Left lung (tissue), 4 donors: ENCODE measurements at regions not wholly inside any gene's neighbourhood (a gene's known extent, or its start where the extent isn't known, plus 50 kb on each side); places are given as distances from the start of the nearest gene placed in this dataset.

Source experiments
- ATAC-seq: fragments of 200-7000 bp; cut with Tn5 transposase; one replicate; pipeline ENCODE4 v1.9.1; 2020; ENCODE audit warnings: moderate library complexity
- DNase-seq, 4 donors: peaks; one replicate each; pipeline ENCODE4 v3.0.0-alpha.2; 2013 to 2020
- H3K27ac ChIP-seq, 2 donors: fragments of 200-600 bp; sonication (generic) in 1 of 2; one replicate each; pipeline versions ENCODE4 v1.5.0 to v1.8.0; 2020 to 2021
- H3K27me3 ChIP-seq, 2 donors: fragments of 200-600 bp; sonication (generic) in 1 of 2; one replicate each; pipeline versions ENCODE4 v1.5.0 to v1.8.0; 2020 to 2021
- H3K36me3 ChIP-seq, 2 donors: fragments of 200-600 bp; sonication (generic) in 1 of 2; one replicate each; pipeline versions ENCODE4 v1.5.0 to v1.8.0; 2020 to 2021
- H3K4me1 ChIP-seq, 2 donors: fragments of 200-600 bp; one replicate each; pipeline ENCODE4 v1.8.0; 2021
- H3K4me3 ChIP-seq, 2 donors: fragments of 200-600 bp; sonication (generic) in 1 of 2; one replicate each; pipeline versions ENCODE4 v1.5.0 to v1.8.0; 2020 to 2021; ENCODE audit warnings: mild to moderate bottlenecking in 1 of 2
- H3K9me3 ChIP-seq, 2 donors: fragments of 200-600 bp; sonication (generic) in 1 of 2; one replicate each; pipeline versions ENCODE4 v1.5.0 to v1.8.0; 2020 to 2021
- CTCF ChIP-seq, 2 donors: fragments of 200-600 bp; sonication (generic) in 1 of 2; IDR thresholded peaks; one replicate each; pipeline versions ENCODE4 v1.5.0 to v1.8.0; 2021; ENCODE audit warnings: antibody characterized with exemption in 2 of 2
- intact Hi-C, 2 donors: fragments of 100-400 bp; cut with DNase I; formaldehyde crosslinking; loops; one replicate each; pipeline versions ENCODE4 v1.11.2 to v1.14.2; 2022
- donor health status: DM: no; HTN: yes; CAD: no.
- donor health status: DM: no; HTN: no; CAD: no.

- Histone ChIP-seq H3K4me1 (no peaks in the 10 kb centered on the region), H3K36me3 (no peaks in the 10 kb centered on the region), H3K27ac (no peak overlapping the region), H3K9me3 (peaks cover 0 to 2% of the 10 kb centered on the region in 2 donors), H3K4me3 (no peak overlapping the region), H3K27me3 (no peaks in the 10 kb centered on the region)
- no peak for TF ChIP-seq CTCF (IDR thresholded peaks at IDR 0.05)
- ATAC-seq (no peak), DNase-seq (no peak)
- intact Hi-C loops = no loop called here
These were observed 546.2 kb downstream of the SLITRK5 start for GRCh38 chr13:88217372-88217771.

- no peak for ATAC-seq
- Histone ChIP-seq H3K4me1 (no peaks in the 10 kb centered on the region), H3K27me3 (no peaks in the 10 kb centered on the region), H3K9me3 (peaks cover 0 to 2% of the 10 kb centered on the region in 2 donors), H3K36me3 (no peaks in the 10 kb centered on the region), H3K4me3 (no peak overlapping the region), H3K27ac (no peak overlapping the region)
- TF ChIP-seq CTCF (IDR thresholded peaks at IDR 0.05) = no peak
- no peak for DNase-seq
- intact Hi-C loops = no loop called here
These were observed 546.7 kb downstream of the SLITRK5 start for GRCh38 chr13:88217883-88218282.

GRCh38 chr13:88223958-88224357, 552.8 kb downstream of the SLITRK5 start:
- no peaks in the 10 kb centered on the region for H3K36me3 ChIP-seq
- H3K27ac ChIP-seq = no peak overlapping the region
- ATAC-seq = no peak
- no peak for DNase-seq
- no peak for TF ChIP-seq CTCF (IDR thresholded peaks at IDR 0.05)
- peaks cover 0 to 11% of the 10 kb centered on the region in 2 donors for H3K9me3 ChIP-seq
- no peaks in the 10 kb centered on the region for H3K4me1 ChIP-seq
- H3K27me3 ChIP-seq = no peaks in the 10 kb centered on the region
- intact Hi-C loops = no loop called here
- no peak overlapping the region for H3K4me3 ChIP-seq

- ATAC-seq (no peak), DNase-seq (no peak)
- Histone ChIP-seq H3K9me3 (peaks cover 0 to 11% of the 10 kb centered on the region in 2 donors), H3K27me3 (no peaks in the 10 kb centered on the region), H3K27ac (no peak overlapping the region), H3K36me3 (no peaks in the 10 kb centered on the region), H3K4me3 (no peak overlapping the region), H3K4me1 (no peaks in the 10 kb centered on the region)
- intact Hi-C loops = no loop called here
- TF ChIP-seq CTCF (IDR thresholded peaks at IDR 0.05) = no peak
These were observed 564.3 kb downstream of the SLITRK5 start for GRCh38 chr13:88235441-88235840.

- Histone ChIP-seq H3K36me3 (no peaks in the 10 kb centered on the region), H3K27me3 (no peaks in the 10 kb centered on the region), H3K27ac (no peak overlapping the region), H3K4me1 (no peaks in the 10 kb centered on the region), H3K4me3 (no peak overlapping the region), H3K9me3 (no peaks in the 10 kb centered on the region)
- DNase-seq = no peak
- no peak for ATAC-seq
- TF ChIP-seq CTCF (IDR thresholded peaks at IDR 0.05) = no peak
- intact Hi-C loops = no loop called here
These were observed 575.1 kb downstream of the SLITRK5 start for GRCh38 chr13:88246239-88246638.
